ENCODE measurements at regions not wholly inside any gene's neighbourhood (a gene's known extent, or its start where the extent isn't known, plus 50 kb on each side); places are given as distances from the start of the nearest gene placed in this dataset.

- H3K27ac Mint-ChIP-seq (ENCODE audit: unreplicated experiment): no peak overlapping the region
- H3K36me3 Mint-ChIP-seq (ENCODE audit: low read depth): no peaks in the 10 kb centered on the region
- no peak overlapping the region for H3K4me3 Mint-ChIP-seq (ENCODE audit: unreplicated experiment)
- H3K9me3 Mint-ChIP-seq (ENCODE audit: low read depth): no peaks in the 10 kb centered on the region
- TF ChIP-seq CTCF (IDR thresholded peaks at IDR 0.05): no peak
- no peak for DNase-seq (ENCODE audit: low spot score)
- H3K4me1 Mint-ChIP-seq (ENCODE audit: low read depth): peaks cover 7% of the 10 kb centered on the region
- peaks cover 1% of the 10 kb centered on the region for H3K27me3 Mint-ChIP-seq (ENCODE audit: low read depth)
These were observed 461.1 kb downstream of the C3orf38 start for GRCh38 chr3:88610820-88611219.

GRCh38 chr3:88611826-88612326 is 462.1 kb downstream of the C3orf38 start:
- no peaks in the 10 kb centered on the region for H3K9me3 Mint-ChIP-seq (ENCODE audit: low read depth)
- H3K4me1 Mint-ChIP-seq (ENCODE audit: low read depth): peaks cover 7% of the 10 kb centered on the region
- TF ChIP-seq CTCF (IDR thresholded peaks at IDR 0.05): no peak
- peaks cover 1% of the 10 kb centered on the region for H3K27me3 Mint-ChIP-seq (ENCODE audit: low read depth)
- H3K27ac Mint-ChIP-seq (ENCODE audit: unreplicated experiment): no peak overlapping the region
- no peak overlapping the region for H3K4me3 Mint-ChIP-seq (ENCODE audit: unreplicated experiment)
- no peaks in the 10 kb centered on the region for H3K36me3 Mint-ChIP-seq (ENCODE audit: low read depth)
- DNase-seq (ENCODE audit: low spot score): no peak

- Mint-ChIP-seq H3K4me3 (ENCODE audit: unreplicated experiment) (no peak overlapping the region), H3K4me1 (ENCODE audit: low read depth) (peaks cover 7% of the 10 kb centered on the region), H3K27me3 (ENCODE audit: low read depth) (peaks cover 4% of the 10 kb centered on the region), H3K36me3 (ENCODE audit: low read depth) (no peaks in the 10 kb centered on the region), H3K9me3 (ENCODE audit: low read depth) (no peaks in the 10 kb centered on the region), H3K27ac (ENCODE audit: unreplicated experiment) (no peak overlapping the region)
- no peak for TF ChIP-seq CTCF (IDR thresholded peaks at IDR 0.05)
- no peak for DNase-seq (ENCODE audit: low spot score)
These were observed 466.7 kb downstream of the C3orf38 start for GRCh38 chr3:88616413-88616812.

GRCh38 chr3:88617283-88617682 is 467.5 kb downstream of the C3orf38 start:
- peaks cover under 1% of the 10 kb centered on the region for H3K4me1 Mint-ChIP-seq (ENCODE audit: low read depth)
- no peak for DNase-seq (ENCODE audit: low spot score)
- H3K4me3 Mint-ChIP-seq (ENCODE audit: unreplicated experiment): no peak overlapping the region
- no peaks in the 10 kb centered on the region for H3K36me3 Mint-ChIP-seq (ENCODE audit: low read depth)
- no peak overlapping the region for H3K27ac Mint-ChIP-seq (ENCODE audit: unreplicated experiment)
- TF ChIP-seq CTCF (IDR thresholded peaks at IDR 0.05): no peak
- peaks cover 4% of the 10 kb centered on the region for H3K27me3 Mint-ChIP-seq (ENCODE audit: low read depth)
- no peaks in the 10 kb centered on the region for H3K9me3 Mint-ChIP-seq (ENCODE audit: low read depth)

- no peak for DNase-seq (ENCODE audit: low spot score)
- H3K36me3 Mint-ChIP-seq (ENCODE audit: low read depth): no peaks in the 10 kb centered on the region
- H3K27me3 Mint-ChIP-seq (ENCODE audit: low read depth): peaks cover 4% of the 10 kb centered on the region
- H3K27ac Mint-ChIP-seq (ENCODE audit: unreplicated experiment): no peak overlapping the region
- TF ChIP-seq CTCF (IDR thresholded peaks at IDR 0.05): no peak
- H3K4me1 Mint-ChIP-seq (ENCODE audit: low read depth): no peaks in the 10 kb centered on the region
- H3K9me3 Mint-ChIP-seq (ENCODE audit: low read depth): no peaks in the 10 kb centered on the region
- no peak overlapping the region for H3K4me3 Mint-ChIP-seq (ENCODE audit: unreplicated experiment)
These were observed 468.4 kb downstream of the C3orf38 start for GRCh38 chr3:88618021-88618645.

All from chondrocyte (in vitro differentiated cells).